H1 (cell line): ENCODE measurements at regions not wholly inside any gene's neighbourhood (a gene's known extent, or its start where the extent isn't known, plus 50 kb on each side); places are given as distances from the start of the nearest gene placed in this dataset.

Source experiments
- CTCF ChIA-PET: fragments of 300-600 bp; sonication (Branson Sonifier 250); formaldehyde crosslinking; loops from one replicate; lab custom pipeline; 2021; ENCODE audit not compliant: partially characterized antibody; lab: Charles Lee
- POLR2A ChIA-PET: fragments of 300-600 bp; sonication (Branson Sonifier 250); formaldehyde crosslinking; loops from one replicate; lab custom pipeline; 2021; ENCODE audit warnings: inconsistent platforms; ENCODE audit not compliant: partially characterized antibody; lab: Charles Lee
- DNase-seq, 2 experiments: peaks; one replicate each; pipeline versions ENCODE4 v3.0.0 to v3.0.0-alpha.2; 2010 to 2022; ENCODE audit warnings: low spot score in 2 of 2, low read depth in 1 of 2, mixed read lengths in 1 of 2
- FAIRE-seq: peaks from 2 replicates; lab custom pipeline; 2011; peaks lifted over from hg19 to GRCh38; lab: Jason Lieb, UNC
- H2AFZ ChIP-seq: 2 replicates; pipeline ENCODE4 v1.8.1; 2012; ENCODE audit warnings: low read length, inconsistent platforms
- H2AK5ac ChIP-seq: 2 replicates; pipeline ENCODE4 v1.6.1; 2013; ENCODE audit warnings: low read depth, low read length
- H2BK120ac ChIP-seq: replicated peaks from 2 replicates; pipeline ENCODE3; 2013; ENCODE audit warnings: low read depth, low read length, inconsistent platforms
- H2BK12ac ChIP-seq: 2 replicates; pipeline ENCODE4 v1.6.1; 2013; ENCODE audit warnings: low read depth, low read length
- H2BK15ac ChIP-seq: 2 replicates; pipeline ENCODE4 v1.6.1; 2013; ENCODE audit warnings: low read length
- H2BK20ac ChIP-seq: 2 replicates; pipeline ENCODE4 v1.6.1; 2013; ENCODE audit warnings: low read length
- H2BK5ac ChIP-seq: 2 replicates; pipeline ENCODE4 v1.6.1; 2013; ENCODE audit warnings: low read depth, low read length
- H3K14ac ChIP-seq: 2 replicates; pipeline ENCODE4 v1.6.1; 2013; ENCODE audit warnings: inconsistent platforms; ENCODE audit not compliant: insufficient read length
- H3K18ac ChIP-seq: 2 replicates; pipeline ENCODE4 v1.6.1; 2013; ENCODE audit warnings: low read length; ENCODE audit errors: extremely low read depth
- H3K23ac ChIP-seq: 2 replicates; pipeline ENCODE4 v1.6.1; 2013; ENCODE audit warnings: inconsistent platforms; ENCODE audit not compliant: insufficient read length
- H3K23me2 ChIP-seq: 2 replicates; pipeline ENCODE4 v1.6.1; 2013; ENCODE audit warnings: low read depth, low read length
- H3K27ac ChIP-seq: 2 replicates; pipeline ENCODE4 v1.6.1; 2011; ENCODE audit warnings: low read depth, low read length, inconsistent platforms
- H3K27me3 ChIP-seq, 4 experiments: replicated peaks in 1 of 4; 1 replicate in 1 of 4; 2 replicates in 3 of 4; pipeline versions ENCODE4 v1.6.1 to v1.8.1; 2011 to 2013; ENCODE audit warnings: low read length in 3 of 4, mild to moderate bottlenecking in 3 of 4, inconsistent platforms in 2 of 4, mixed read lengths in 2 of 4, moderate library complexity in 1 of 4; ENCODE audit not compliant: control insufficient read depth in 3 of 4, insufficient read depth in 3 of 4; ENCODE audit errors: extremely low read depth in 1 of 4
- H3K36me3 ChIP-seq, 4 experiments: 2 replicates each; pipeline versions ENCODE4 v1.6.1 to v1.8.1; 2011 to 2013; ENCODE audit warnings: mild to moderate bottlenecking in 4 of 4, low read length in 3 of 4, moderate library complexity in 2 of 4, control low read depth in 1 of 4, inconsistent platforms in 1 of 4; ENCODE audit not compliant: insufficient read depth in 4 of 4, control insufficient read depth in 2 of 4
- H3K4ac ChIP-seq: replicated peaks from 2 replicates; pipeline ENCODE3; 2013; ENCODE audit warnings: low read length, low read depth, mixed read lengths, inconsistent platforms; ENCODE audit not compliant: insufficient read length
- H3K4me1 ChIP-seq, 4 experiments: replicated peaks in 1 of 4; 1 replicate in 1 of 4; 2 replicates in 3 of 4; pipeline versions ENCODE4 v1.6.1 to v1.8.1; 2011 to 2013; ENCODE audit warnings: low read length in 3 of 4, inconsistent platforms in 2 of 4, mixed read lengths in 1 of 4; ENCODE audit not compliant: insufficient read depth in 4 of 4, control insufficient read depth in 3 of 4
- H3K4me2 ChIP-seq, 2 experiments: 2 replicates each; pipeline versions ENCODE4 v1.6.1 to v1.8.1; 2011 to 2013; ENCODE audit warnings: low read depth in 2 of 2, low read length in 2 of 2, control low read depth in 1 of 2, inconsistent platforms in 1 of 2, mild to moderate bottlenecking in 1 of 2; ENCODE audit not compliant: insufficient read depth in 1 of 2
- H3K4me3 ChIP-seq, 4 experiments: fragments of 200-600, 300-600 bp in 1 of 4; sonication (generic), shearing (Covaris generic), sonication (Bioruptor Twin) in 1 of 4; 2 replicates each; pipeline versions ENCODE4 v1.5.1 to v1.8.1; 2011 to 2016; ENCODE audit warnings: low read length in 4 of 4, low read depth in 3 of 4, control low read depth in 2 of 4, inconsistent platforms in 2 of 4, mild to moderate bottlenecking in 2 of 4, mixed read lengths in 1 of 4, moderate library complexity in 1 of 4; ENCODE audit not compliant: insufficient read depth in 2 of 4; ENCODE audit errors: extremely low read depth in 1 of 4
- H3K56ac ChIP-seq: replicated peaks from 2 replicates; pipeline ENCODE3; 2013; ENCODE audit warnings: low read depth, mild to moderate bottlenecking, mixed read lengths, low read length, inconsistent platforms; ENCODE audit not compliant: insufficient read length
- H3K79me1 ChIP-seq: 2 replicates; pipeline ENCODE4 v1.6.1; 2013; ENCODE audit warnings: low read depth, low read length, control low read depth
- H3K79me2 ChIP-seq, 2 experiments: 2 replicates each; pipeline versions ENCODE4 v1.6.1 to v1.8.1; 2012 to 2013; ENCODE audit warnings: low read length in 2 of 2, mild to moderate bottlenecking in 2 of 2, inconsistent platforms in 1 of 2; ENCODE audit not compliant: insufficient read depth in 2 of 2, control insufficient read depth in 1 of 2
- H3K9ac ChIP-seq, 4 experiments: replicated peaks in 1 of 4; 1 replicate in 1 of 4; 2 replicates in 3 of 4; pipeline versions ENCODE4 v1.6.1 to v1.8.1; 2011 to 2013; ENCODE audit warnings: low read depth in 3 of 4, low read length in 3 of 4, control low read depth in 2 of 4, mild to moderate bottlenecking in 2 of 4, moderate library complexity in 2 of 4, inconsistent platforms in 1 of 4; ENCODE audit errors: extremely low read depth in 1 of 4
- H3K9me3 ChIP-seq, 2 experiments: 2 replicates each; pipeline versions ENCODE4 v1.6.1 to v1.8.1; 2012 to 2013; ENCODE audit warnings: mild to moderate bottlenecking in 2 of 2, moderate library complexity in 2 of 2, control low read depth in 1 of 2, inconsistent platforms in 1 of 2, low read depth in 1 of 2, low read length in 1 of 2, mixed read lengths in 1 of 2; ENCODE audit not compliant: insufficient read depth in 2 of 2
- H4K20me1 ChIP-seq, 2 experiments: replicated peaks in 1 of 2; 2 replicates each; pipeline versions ENCODE3 to v1.8.1; 2011 to 2013; ENCODE audit warnings: inconsistent platforms in 2 of 2, low read length in 2 of 2, mild to moderate bottlenecking in 1 of 2; ENCODE audit not compliant: insufficient read depth in 2 of 2, control insufficient read depth in 1 of 2
- H4K5ac ChIP-seq: 2 replicates; pipeline ENCODE4 v1.6.1; 2013; ENCODE audit warnings: low read length, low read depth, mixed read lengths, inconsistent platforms; ENCODE audit not compliant: insufficient read length
- H4K8ac ChIP-seq: 2 replicates; pipeline ENCODE4 v1.8.0; 2013; ENCODE audit warnings: mild to moderate bottlenecking, moderate library complexity, low read length, inconsistent platforms; ENCODE audit not compliant: insufficient read depth; ENCODE audit errors: extremely low read depth
- H4K91ac ChIP-seq: replicated peaks from 2 replicates; pipeline ENCODE3; 2013; ENCODE audit warnings: low read length, mixed read lengths, inconsistent platforms; ENCODE audit not compliant: insufficient read length
- CEBPB ChIP-seq: IDR thresholded peaks from 2 replicates; pipeline ENCODE4 v1.6.1; 2012; ENCODE audit warnings: low read depth, low read length
- EZH2 ChIP-seq: fragments of 200-600 bp; sonication (generic); IDR thresholded peaks from 2 replicates; pipeline ENCODE4 v1.7.1; 2012; ENCODE audit warnings: low read depth, mild to moderate bottlenecking, moderate library complexity, low read length, inconsistent platforms; ENCODE audit not compliant: severe bottlenecking
- KDM1A ChIP-seq: fragments of 200-600, 300-600 bp; sonication (generic); IDR thresholded peaks from 2 replicates; pipeline ENCODE4 v1.7.1; 2016; ENCODE audit warnings: mild to moderate bottlenecking, low read length, borderline replicate concordance
- MAFK ChIP-seq: IDR thresholded peaks from 2 replicates; pipeline ENCODE4 v1.6.1; 2012; ENCODE audit warnings: low read depth, mild to moderate bottlenecking, improper control_type of control experiment, low read length
- NANOG ChIP-seq: IDR thresholded peaks from 2 replicates; pipeline ENCODE4 v1.6.1; 2011; ENCODE audit warnings: low read length, low read depth, mild to moderate bottlenecking, inconsistent platforms; ENCODE audit not compliant: insufficient read depth, poor library complexity, severe bottlenecking
- NRF1 ChIP-seq: IDR thresholded peaks from 2 replicates; pipeline ENCODE4 v1.6.1; 2011; ENCODE audit warnings: mild to moderate bottlenecking, low read depth, low read length, improper control_type of control experiment
- POLR2AphosphoS5 ChIP-seq: IDR thresholded peaks from 2 replicates; pipeline ENCODE4 v1.6.1; 2011; ENCODE audit warnings: low read depth, low read length
- RNF2 ChIP-seq: fragments of 200-900, 300-1000 bp; sonication (generic); IDR thresholded peaks from 2 replicates; pipeline ENCODE4 v1.7.1; 2016; ENCODE audit warnings: borderline replicate concordance, low read depth, mild to moderate bottlenecking, antibody characterized with exemption, low read length; ENCODE audit not compliant: poor library complexity, severe bottlenecking; ENCODE audit errors: missing control alignments
- RXRA ChIP-seq: IDR thresholded peaks from 2 replicates; pipeline ENCODE4 v1.6.1; 2011; ENCODE audit warnings: low read depth, mild to moderate bottlenecking, low read length, moderate library complexity; ENCODE audit not compliant: insufficient read depth
- SIX5 ChIP-seq: IDR thresholded peaks from 2 replicates; pipeline ENCODE4 v1.6.1; 2011; ENCODE audit warnings: mild to moderate bottlenecking, low read depth, low read length
- TBP ChIP-seq: IDR thresholded peaks from 2 replicates; pipeline ENCODE4 v1.6.1; 2011; ENCODE audit warnings: low read depth, low read length, improper control_type of control experiment
- WGBS, 2 experiments: shearing (Covaris generic) in 1 of 2; methylation state at CpG; one replicate each; pipeline versions ENCODE4 v1.1.6 to v1.1.7; 2013 to 2015; ENCODE audit warnings: low lambda C conversion rate in 2 of 2, mixed read lengths in 2 of 2, inconsistent platforms in 1 of 2, low coverage in 1 of 2, missing lambda C conversion rate in 1 of 2; ENCODE audit not compliant: insufficient replicate concordance in 2 of 2, insufficient coverage in 1 of 2, insufficient read length in 1 of 2; ENCODE audit errors: extremely low coverage in 1 of 2, missing lambda C conversion rate in 1 of 2; 5-methylcytosine and 5-hydroxymethylcytosine counted together

- 100% methylated on average over 4 of the region's 4 CpGs; no CpG with 5 or more reads in 1 of the 2 experiments for WGBS, 2 experiments
- no peak for FAIRE-seq
- no peak overlapping the region for H3K4me2 ChIP-seq
- TF ChIP-seq POLR2AphosphoS5 (no peak), SIX5 (no peak), MAFK (no peak), RXRA (no peak), EZH2 (no peak), TBP (no peak), RNF2 (no peak), NRF1 (no peak), NANOG (no peak), CEBPB (no peak), KDM1A (no peak)
Observed at GRCh38 chrX:26387906-26388305, 171.9 kb downstream of the MAGEB5 start.

More at GRCh38 chrX:26387906-26388305, 171.9 kb downstream of the MAGEB5 start:
- H3K14ac ChIP-seq, result no peak overlapping the region
- no peaks in the 10 kb centered on the region for H4K20me1 ChIP-seq
- H2BK5ac ChIP-seq, result no peak overlapping the region
- H2AK5ac ChIP-seq, result no peak overlapping the region
- H4K5ac ChIP-seq, result no peak overlapping the region
- no peak for DNase-seq
- no peak overlapping the region for H2AFZ ChIP-seq
- ChIA-PET POLR2A (no interaction called here), CTCF (no interaction called here)
- no peak overlapping the region for H4K8ac ChIP-seq
- H2BK15ac ChIP-seq, result no peak overlapping the region
- no peak overlapping the region for H3K27ac ChIP-seq
- H2BK12ac ChIP-seq, result no peak overlapping the region
- H3K18ac ChIP-seq, result no peak overlapping the region
- no peaks in the 10 kb centered on the region for H3K4me1 ChIP-seq
- H3K4me3 ChIP-seq, result no peak overlapping the region
- no peaks in the 10 kb centered on the region for H3K79me1 ChIP-seq
- no peaks in the 10 kb centered on the region for H3K36me3 ChIP-seq
- no peaks in the 10 kb centered on the region for H3K79me2 ChIP-seq
- no peak overlapping the region for H4K91ac ChIP-seq
- H3K23ac ChIP-seq, result no peak overlapping the region
- H3K9ac ChIP-seq, result no peak overlapping the region
- no peak overlapping the region for H3K56ac ChIP-seq
- H3K23me2 ChIP-seq, result no peaks in the 10 kb centered on the region
- no peak overlapping the region for H3K4ac ChIP-seq
- no peak overlapping the region for H2BK20ac ChIP-seq
- no peaks in the 10 kb centered on the region for H3K9me3 ChIP-seq
- H3K27me3 ChIP-seq, result no peaks in the 10 kb centered on the region
- no peak overlapping the region for H2BK120ac ChIP-seq
